ENCODE measurements at regions not wholly inside any gene's neighbourhood (a gene's known extent, or its start where the extent isn't known, plus 50 kb on each side); places are given as distances from the start of the nearest gene placed in this dataset.

- no peaks in the 10 kb centered on the region for H3K79me1 ChIP-seq (ENCODE audit: low read depth, low read length)
- H2BK15ac ChIP-seq (ENCODE audit: low read length) = no peak overlapping the region
- DNase-seq (ENCODE audit: low spot score) = no peak
- H4K8ac ChIP-seq (ENCODE audit: low read depth, low read length) = no peak overlapping the region
- no peak overlapping the region for H3K27ac ChIP-seq (replicated peaks; ENCODE audit: low read length)
- no peak overlapping the region for H2BK5ac ChIP-seq (ENCODE audit: low read length)
- no peak overlapping the region for H3K4me2 ChIP-seq (ENCODE audit: insufficient read depth, low read length, poor library complexity, severe bottlenecking)
- H3K18ac ChIP-seq (ENCODE audit: low read length) = no peak overlapping the region
- no peak overlapping the region for H3K14ac ChIP-seq (ENCODE audit: low read length)
- no peak overlapping the region for H3K4me3 ChIP-seq (ENCODE audit: low read length in 2 of 2)
- H3K4ac ChIP-seq (ENCODE audit: low read length) = no peak overlapping the region
- peaks cover 0 to 8% of the 10 kb centered on the region in 2 donors for H3K4me1 ChIP-seq (ENCODE audit: control insufficient read depth in 2 of 2, insufficient read depth in 1 of 2, low read depth in 1 of 2, low read length in 2 of 2)
- no peak overlapping the region for H2BK12ac ChIP-seq (ENCODE audit: low read length)
- H3K23ac ChIP-seq (ENCODE audit: low read depth, low read length, poor library complexity) = no peak overlapping the region
- H3K36me3 ChIP-seq (replicated peaks in 1 of 2; ENCODE audit: control insufficient read depth in 2 of 2, insufficient read depth in 2 of 2, low read length in 2 of 2) = no peaks in the 10 kb centered on the region
- peaks cover 0 to 4% (median 0%) of the 10 kb centered on the region in 3 experiments for H3K27me3 ChIP-seq (ENCODE audit: control insufficient read depth in 3 of 3, insufficient read depth in 3 of 3, low read depth in 1 of 3, low read length in 3 of 3)
- H3K9me3 ChIP-seq (replicated peaks in 1 of 2; ENCODE audit: control insufficient read depth in 2 of 2, insufficient read depth in 1 of 2, low read depth in 1 of 2, low read length in 2 of 2) = no peaks in the 10 kb centered on the region
- no peak overlapping the region for H4K91ac ChIP-seq (ENCODE audit: low read depth, low read length, poor library complexity)
- H2AK5ac ChIP-seq (ENCODE audit: low read depth, low read length) = no peak overlapping the region
- no peak overlapping the region for H3K9ac ChIP-seq (ENCODE audit: low read depth, low read length, poor library complexity)
- no peak overlapping the region for H2AFZ ChIP-seq (ENCODE audit: low read length)
- H2BK120ac ChIP-seq (ENCODE audit: low read depth, low read length) = no peak overlapping the region
These were observed 167.7 kb upstream of the ZNF507 start for GRCh38 chr19:32177686-32178085.

GRCh38 chr19:32178401-32178800, 167.0 kb upstream of the ZNF507 start:
- Histone ChIP-seq H4K8ac (ENCODE audit: low read depth, low read length) (no peak overlapping the region), H3K23ac (ENCODE audit: low read depth, low read length, poor library complexity) (no peak overlapping the region), H3K4me2 (ENCODE audit: insufficient read depth, low read length, poor library complexity, severe bottlenecking) (no peak overlapping the region), H3K79me1 (ENCODE audit: low read depth, low read length) (no peaks in the 10 kb centered on the region), H3K27ac (replicated peaks; ENCODE audit: low read length) (no peak overlapping the region), H2BK120ac (ENCODE audit: low read depth, low read length) (no peak overlapping the region), H3K4ac (ENCODE audit: low read length) (no peak overlapping the region), H3K36me3 (replicated peaks in 1 of 2; ENCODE audit: control insufficient read depth in 2 of 2, insufficient read depth in 2 of 2, low read length in 2 of 2) (no peaks in the 10 kb centered on the region), H2BK12ac (ENCODE audit: low read length) (no peak overlapping the region), H3K9ac (ENCODE audit: low read depth, low read length, poor library complexity) (no peak overlapping the region), H3K14ac (ENCODE audit: low read length) (no peak overlapping the region), H3K9me3 (replicated peaks in 1 of 2; ENCODE audit: control insufficient read depth in 2 of 2, insufficient read depth in 1 of 2, low read depth in 1 of 2, low read length in 2 of 2) (no peaks in the 10 kb centered on the region), H2AK5ac (ENCODE audit: low read depth, low read length) (no peak overlapping the region), H3K18ac (ENCODE audit: low read length) (no peak overlapping the region), H4K91ac (ENCODE audit: low read depth, low read length, poor library complexity) (no peak overlapping the region), H2BK15ac (ENCODE audit: low read length) (no peak overlapping the region), H3K4me1 (ENCODE audit: control insufficient read depth in 2 of 2, insufficient read depth in 1 of 2, low read depth in 1 of 2, low read length in 2 of 2) (peaks cover 0 to 4% of the 10 kb centered on the region in 2 donors), H2AFZ (ENCODE audit: low read length) (no peak overlapping the region), H2BK5ac (ENCODE audit: low read length) (no peak overlapping the region), H3K4me3 (ENCODE audit: low read length in 2 of 2) (no peak overlapping the region), H3K27me3 (ENCODE audit: control insufficient read depth in 3 of 3, insufficient read depth in 3 of 3, low read depth in 1 of 3, low read length in 3 of 3) (no peaks in the 10 kb centered on the region)
- no CpG with 5 or more reads among the region's 5 CpGs for WGBS, 2 donors (ENCODE audit: extremely low coverage in 2 of 2, insufficient read length in 2 of 2, insufficient replicate concordance in 1 of 2)
- DNase-seq (ENCODE audit: low spot score) = no peak

- H3K9me3 ChIP-seq (replicated peaks in 1 of 2; ENCODE audit: control insufficient read depth in 2 of 2, insufficient read depth in 1 of 2, low read depth in 1 of 2, low read length in 2 of 2) = no peaks in the 10 kb centered on the region
These were observed 166.5 kb upstream of the ZNF507 start for GRCh38 chr19:32178956-32179355.

DNA sequence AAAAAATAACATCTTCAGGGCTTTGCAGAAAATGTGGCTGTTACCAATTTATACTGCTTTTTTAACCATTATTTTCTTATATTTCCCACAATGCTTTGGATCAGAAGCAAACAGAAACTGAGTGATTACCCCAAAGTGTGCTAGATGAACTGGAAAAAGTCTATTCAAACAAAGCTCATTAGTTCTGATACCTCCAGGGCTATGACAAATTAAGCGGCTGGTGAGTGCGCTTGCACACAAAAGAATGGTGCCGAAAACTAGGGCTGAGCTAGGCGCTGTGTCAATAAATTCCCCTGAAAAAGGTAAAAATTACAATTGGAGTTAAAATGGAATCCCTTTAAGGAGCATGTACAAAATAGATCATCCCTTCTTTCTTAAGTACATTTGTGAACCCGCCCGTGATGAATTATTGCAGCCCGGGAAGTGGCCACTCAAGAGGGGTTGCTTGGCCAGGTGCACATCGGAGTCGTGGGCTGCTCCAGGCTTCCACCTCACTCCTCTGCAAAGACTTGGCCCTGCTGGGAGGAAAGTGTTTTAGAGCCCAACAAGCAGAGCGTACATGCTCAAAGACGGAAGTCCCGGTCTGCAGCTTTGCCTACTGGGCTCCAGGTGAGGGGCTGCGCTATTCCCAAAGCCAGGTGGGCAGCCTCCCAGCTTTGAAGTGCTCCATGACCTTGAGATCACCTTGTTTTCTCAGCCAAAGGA, 164.0 kb upstream of the ZNF507 start:
- WGBS, 2 donors (ENCODE audit: extremely low coverage in 2 of 2, insufficient read length in 2 of 2, insufficient replicate concordance in 1 of 2) = no CpG with 5 or more reads among the region's 13 CpGs
- peaks cover 0 to 2% of the 10 kb centered on the region in 2 donors for H3K9me3 ChIP-seq (replicated peaks in 1 of 2; ENCODE audit: control insufficient read depth in 2 of 2, insufficient read depth in 1 of 2, low read depth in 1 of 2, low read length in 2 of 2)
- DNase-seq (ENCODE audit: low spot score) = peak; percentile 18
- no peak overlapping the region for H2AFZ ChIP-seq (ENCODE audit: low read length)
- H3K27ac ChIP-seq (replicated peaks; ENCODE audit: low read length) = peak overlapping the region; percentile 50
- no peak overlapping the region for H3K9ac ChIP-seq (ENCODE audit: low read depth, low read length, poor library complexity)
- H3K14ac ChIP-seq (ENCODE audit: low read length) = no peak overlapping the region
- H3K4me1 ChIP-seq (ENCODE audit: control insufficient read depth in 2 of 2, insufficient read depth in 1 of 2, low read depth in 1 of 2, low read length in 2 of 2) = peaks cover 0 to 4% of the 10 kb centered on the region in 2 donors
- no peak overlapping the region for H4K8ac ChIP-seq (ENCODE audit: low read depth, low read length)
- no peak overlapping the region for H3K23ac ChIP-seq (ENCODE audit: low read depth, low read length, poor library complexity)
- H2AK5ac ChIP-seq (ENCODE audit: low read depth, low read length) = no peak overlapping the region
- H2BK5ac ChIP-seq (ENCODE audit: low read length) = no peak overlapping the region
- no peak overlapping the region for H3K4me3 ChIP-seq (ENCODE audit: low read length in 2 of 2)
- H3K27me3 ChIP-seq (ENCODE audit: control insufficient read depth in 3 of 3, insufficient read depth in 3 of 3, low read depth in 1 of 3, low read length in 3 of 3) = no peaks in the 10 kb centered on the region
- no peaks in the 10 kb centered on the region for H3K79me1 ChIP-seq (ENCODE audit: low read depth, low read length)
- H3K4me2 ChIP-seq (ENCODE audit: insufficient read depth, low read length, poor library complexity, severe bottlenecking) = no peak overlapping the region
- H4K91ac ChIP-seq (ENCODE audit: low read depth, low read length, poor library complexity) = no peak overlapping the region
- H3K4ac ChIP-seq (ENCODE audit: low read length) = no peak overlapping the region
- H3K36me3 ChIP-seq (replicated peaks in 1 of 2; ENCODE audit: control insufficient read depth in 2 of 2, insufficient read depth in 2 of 2, low read length in 2 of 2) = no peaks in the 10 kb centered on the region
- H2BK15ac ChIP-seq (ENCODE audit: low read length) = no peak overlapping the region
- H2BK12ac ChIP-seq (ENCODE audit: low read length) = no peak overlapping the region
- H2BK120ac ChIP-seq (ENCODE audit: low read depth, low read length) = no peak overlapping the region
- peak overlapping the region; percentile 50 for H3K18ac ChIP-seq (ENCODE audit: low read length)

More at GRCh38 chr19:32178956-32179355, 166.5 kb upstream of the ZNF507 start:
- Histone ChIP-seq H2BK120ac (ENCODE audit: low read depth, low read length) (no peak overlapping the region), H3K4me2 (ENCODE audit: insufficient read depth, low read length, poor library complexity, severe bottlenecking) (no peak overlapping the region), H2BK15ac (ENCODE audit: low read length) (peak overlapping the region; percentile 11), H3K23ac (ENCODE audit: low read depth, low read length, poor library complexity) (no peak overlapping the region), H3K9ac (ENCODE audit: low read depth, low read length, poor library complexity) (no peak overlapping the region), H3K14ac (ENCODE audit: low read length) (no peak overlapping the region), H3K4me3 (ENCODE audit: low read length in 2 of 2) (no peak overlapping the region), H3K4me1 (ENCODE audit: control insufficient read depth in 2 of 2, insufficient read depth in 1 of 2, low read depth in 1 of 2, low read length in 2 of 2) (peaks cover 0 to 4% of the 10 kb centered on the region in 2 donors), H2AFZ (ENCODE audit: low read length) (no peak overlapping the region), H2BK12ac (ENCODE audit: low read length) (no peak overlapping the region), H4K8ac (ENCODE audit: low read depth, low read length) (no peak overlapping the region), H3K4ac (ENCODE audit: low read length) (no peak overlapping the region), H2BK5ac (ENCODE audit: low read length) (no peak overlapping the region), H2AK5ac (ENCODE audit: low read depth, low read length) (peak overlapping the region; percentile 27), H3K18ac (ENCODE audit: low read length) (peak overlapping the region; percentile 25), H4K91ac (ENCODE audit: low read depth, low read length, poor library complexity) (no peak overlapping the region), H3K36me3 (replicated peaks in 1 of 2; ENCODE audit: control insufficient read depth in 2 of 2, insufficient read depth in 2 of 2, low read length in 2 of 2) (no peaks in the 10 kb centered on the region), H3K79me1 (ENCODE audit: low read depth, low read length) (no peaks in the 10 kb centered on the region), H3K27me3 (ENCODE audit: control insufficient read depth in 3 of 3, insufficient read depth in 3 of 3, low read depth in 1 of 3, low read length in 3 of 3) (no peaks in the 10 kb centered on the region), H3K27ac (replicated peaks; ENCODE audit: low read length) (no peak overlapping the region)
- WGBS, 2 donors (ENCODE audit: extremely low coverage in 2 of 2, insufficient read length in 2 of 2, insufficient replicate concordance in 1 of 2) = no CpG with 5 or more reads among the region's 7 CpGs
- DNase-seq (ENCODE audit: low spot score) = no peak

All from neuronal stem cell (in vitro differentiated cells).